Loucy (cell line): ENCODE measurements at regions not wholly inside any gene's neighbourhood (a gene's known extent, or its start where the extent isn't known, plus 50 kb on each side); places are given as distances from the start of the nearest gene placed in this dataset.

Experiments used
- CTCF ChIP-seq: fragments of 200-600 bp; sonication (generic); conservative IDR thresholded peaks from 2 replicates; pipeline ENCODE4 v1.5.1; 2014; ENCODE audit warnings: mild to moderate bottlenecking, antibody characterized with exemption, low read length
- EZH2phosphoT487 ChIP-seq: fragments of 200-600 bp; IDR thresholded peaks from 2 replicates; pipeline ENCODE4 v1.6.1; 2018; ENCODE audit warnings: antibody characterized with exemption, mild to moderate bottlenecking, moderate library complexity, borderline replicate concordance

- TF ChIP-seq CTCF = no peak
- TF ChIP-seq EZH2phosphoT487 = no peak
These were observed 611.3 kb upstream of the GJE1 start for GRCh38 chr6:141521440-141521839.
